GM21526 (cell line): ENCODE measurements at regions not wholly inside any gene's neighbourhood (a gene's known extent, or its start where the extent isn't known, plus 50 kb on each side); places are given as distances from the start of the nearest gene placed in this dataset.
"Not testable (repeated sequence)": the region's sequence is repeated elsewhere in the genome, so short reads cannot be mapped to it uniquely, and the experiment has no call there.

Source experiments
- ATAC-seq: cut with Tn5 transposase; IDR thresholded peaks from one replicate; pipeline ENCODE4 v1.9.1; 2021; ENCODE audit warnings: moderate library complexity; ENCODE audit not compliant: unreplicated experiment, low FRiP score

- not testable (repeated sequence) for ATAC-seq
Observed at GRCh38 chr3:150270444-150270843, 137.7 kb upstream of the TSC22D2 start.

GRCh38 chr3:150269526-150269925 is 138.6 kb upstream of the TSC22D2 start:
- no peak for ATAC-seq

GRCh38 chr3:150268426-150269391 is 139.4 kb upstream of the TSC22D2 start:
- ATAC-seq = no peak

GRCh38 chr3:150267288-150267687 is 140.8 kb upstream of the TSC22D2 start:
- no peak for ATAC-seq

- ATAC-seq = no peak
Observed at GRCh38 chr3:150265305-150265704, 142.8 kb upstream of the TSC22D2 start.

- ATAC-seq = no peak
Observed at GRCh38 chr3:150264561-150265279, 143.4 kb upstream of the TSC22D2 start.

- no peak for ATAC-seq
Observed at GRCh38 chr3:150261958-150262357, 146.1 kb upstream of the TSC22D2 start.

- no peak for ATAC-seq
Observed at GRCh38 chr3:150261418-150261817, 146.7 kb upstream of the TSC22D2 start.

GRCh38 chr3:150260398-150260710 is 147.7 kb upstream of the TSC22D2 start:
- ATAC-seq = no peak

- ATAC-seq = no peak
Observed at GRCh38 chr3:150259526-150260397, 148.3 kb upstream of the TSC22D2 start.

- no peak for ATAC-seq
Observed at GRCh38 chr3:150256782-150257181, 151.3 kb upstream of the TSC22D2 start.

GRCh38 chr3:150256318-150256717 is 151.8 kb upstream of the TSC22D2 start:
- no peak for ATAC-seq

GRCh38 chr3:150255826-150256225 is 152.3 kb upstream of the TSC22D2 start:
- ATAC-seq = no peak

GRCh38 chr3:150255413-150255812 is 152.7 kb upstream of the TSC22D2 start:
- ATAC-seq = no peak

- ATAC-seq = no peak
Observed at GRCh38 chr3:150254309-150254708, 153.8 kb upstream of the TSC22D2 start.

GRCh38 chr3:150253622-150254021 is 154.5 kb upstream of the TSC22D2 start:
- no peak for ATAC-seq

GRCh38 chr3:150252462-150252861 is 155.6 kb upstream of the TSC22D2 start:
- ATAC-seq = no peak

GRCh38 chr3:150251187-150252062 is 156.7 kb upstream of the TSC22D2 start:
- ATAC-seq = no peak

- no peak for ATAC-seq
Observed at GRCh38 chr3:150249779-150250470, 158.2 kb upstream of the TSC22D2 start.
